GM23338 (cell line): ENCODE measurements at regions not wholly inside any gene's neighbourhood (a gene's known extent, or its start where the extent isn't known, plus 50 kb on each side); places are given as distances from the start of the nearest gene placed in this dataset.

ENCODE experiments used
- ATAC-seq: fragments of 200-7000 bp; cut with Tn5 transposase; 3 replicates; pipeline ENCODE4 v1.9.1; 2020
- DNase-seq: peaks from one replicate; pipeline ENCODE4 v3.0.0-alpha.2; 2015; ENCODE audit warnings: low spot score
- H2AFZ ChIP-seq: fragments of 200-600 bp; sonication (generic); 2 replicates; pipeline ENCODE4 v1.8.0; 2016; ENCODE audit warnings: antibody characterized with exemption, mild to moderate bottlenecking, moderate library complexity
- H3F3A ChIP-seq: fragments of 200-600 bp; sonication (generic); replicated peaks from 2 replicates; pipeline ENCODE4 v1.8.0; 2017; ENCODE audit warnings: antibody characterized with exemption, mixed run types, low read depth
- H3K27ac ChIP-seq: fragments of 200-600 bp; sonication (generic); 2 replicates; pipeline ENCODE4 v1.6.1; 2016; ENCODE audit warnings: low read depth
- H3K27me3 ChIP-seq: fragments of 200-600 bp; sonication (generic); 2 replicates; pipeline ENCODE4 v1.8.0; 2016; ENCODE audit warnings: mild to moderate bottlenecking, mixed run types, moderate library complexity; ENCODE audit not compliant: insufficient read depth
- H3K36me3 ChIP-seq: fragments of 200-600 bp; sonication (generic); 2 replicates; pipeline ENCODE4 v1.8.0; 2016; ENCODE audit warnings: mild to moderate bottlenecking; ENCODE audit not compliant: insufficient read depth
- H3K4me1 ChIP-seq: fragments of 200-600 bp; sonication (generic); 2 replicates; pipeline ENCODE4 v1.8.0; 2016; ENCODE audit warnings: mild to moderate bottlenecking, moderate library complexity; ENCODE audit not compliant: insufficient read depth
- H3K4me2 ChIP-seq: fragments of 200-600 bp; sonication (generic); 2 replicates; pipeline ENCODE4 v1.7.1; 2017; ENCODE audit warnings: mixed run types
- H3K4me3 ChIP-seq: fragments of 200-600 bp; sonication (generic); 2 replicates; pipeline ENCODE4 v1.6.1; 2016; ENCODE audit warnings: mixed run types
- H3K79me2 ChIP-seq: fragments of 200-600 bp; sonication (generic); replicated peaks from 2 replicates; pipeline ENCODE4 v1.8.0; 2017; ENCODE audit warnings: mild to moderate bottlenecking; ENCODE audit not compliant: insufficient read depth
- H3K9me2 ChIP-seq: fragments of 200-600 bp; sonication (generic); 2 replicates; pipeline ENCODE4 v1.8.0; 2017; ENCODE audit not compliant: insufficient read depth
- H4K20me1 ChIP-seq: fragments of 200-600 bp; sonication (generic); replicated peaks from 2 replicates; pipeline ENCODE4 v1.8.0; 2017; ENCODE audit warnings: mild to moderate bottlenecking; ENCODE audit not compliant: insufficient read depth
- H3K27ac Mint-ChIP-seq: 2 replicates; pipeline ENCODE4 v1.8.0; 2020; ENCODE audit warnings: inconsistent platforms, mild to moderate bottlenecking, moderate library complexity, mixed read lengths
- H3K27me3 Mint-ChIP-seq: 3 replicates; pipeline ENCODE4 v1.8.0; 2022; ENCODE audit warnings: low read depth, mild to moderate bottlenecking, moderate library complexity, mixed read lengths, inconsistent platforms; ENCODE audit not compliant: insufficient read depth, poor library complexity
- H3K36me3 Mint-ChIP-seq: 3 replicates; pipeline ENCODE4 v1.8.0; 2021; ENCODE audit warnings: low read depth, mild to moderate bottlenecking, inconsistent platforms, moderate library complexity, mixed read lengths
- H3K4me1 Mint-ChIP-seq: 3 replicates; pipeline ENCODE4 v1.8.0; 2020; ENCODE audit warnings: mild to moderate bottlenecking, inconsistent platforms, mixed read lengths
- H3K4me3 Mint-ChIP-seq: 3 replicates; pipeline ENCODE4 v1.8.0; 2021; ENCODE audit warnings: moderate library complexity, mild to moderate bottlenecking, inconsistent platforms, mixed read lengths
- H3K9me3 Mint-ChIP-seq: 3 replicates; pipeline ENCODE4 v1.8.0; 2020; ENCODE audit warnings: moderate library complexity, mild to moderate bottlenecking, inconsistent platforms, mixed read lengths
- CREB1 ChIP-seq: fragments of 250-450 bp; sonication (Bioruptor Pico); IDR thresholded peaks from 2 replicates; pipeline ENCODE4 v1.5.0; 2020; ENCODE audit warnings: low read depth, mild to moderate bottlenecking, moderate library complexity
- CTCF ChIP-seq, 2 experiments: fragments of 200-600 bp in 1 of 2; sonication (generic) in 1 of 2; conservative IDR thresholded peaks; 2 replicates each; pipeline versions ENCODE4 v1.5.1 to v1.6.1; 2016 to 2017; ENCODE audit warnings: antibody characterized with exemption in 2 of 2, low read depth in 2 of 2, mild to moderate bottlenecking in 2 of 2, moderate library complexity in 1 of 2
- ETS1 ChIP-seq: IDR thresholded peaks from 2 replicates; pipeline ENCODE4 v1.6.1; 2016; ENCODE audit warnings: antibody characterized with exemption
- EZH2 ChIP-seq: fragments of 200-600 bp; sonication (generic); IDR thresholded peaks from one replicate; pipeline ENCODE4 v1.8.0; 2017; ENCODE audit warnings: antibody characterized with exemption, mild to moderate bottlenecking, low read depth; ENCODE audit not compliant: unreplicated experiment
- EZH2phosphoT487 ChIP-seq: fragments of 200-600 bp; sonication (generic); IDR thresholded peaks from one replicate; pipeline ENCODE4 v1.8.1; 2018; ENCODE audit warnings: antibody characterized with exemption; ENCODE audit not compliant: unreplicated experiment
- JUNB ChIP-seq: IDR thresholded peaks from one replicate; pipeline ENCODE4 v1.6.1; 2016; ENCODE audit warnings: antibody characterized with exemption; ENCODE audit not compliant: unreplicated experiment
- NANOG ChIP-seq: IDR thresholded peaks from 2 replicates; pipeline ENCODE4 v1.6.1; 2016; ENCODE audit warnings: antibody characterized with exemption, borderline replicate concordance
- POLR2AphosphoS5 ChIP-seq: IDR thresholded peaks from 2 replicates; pipeline ENCODE4 v1.6.1; 2016; ENCODE audit warnings: antibody characterized with exemption, low read depth
- STAT1 ChIP-seq: IDR thresholded peaks from one replicate; pipeline ENCODE4 v1.6.1; 2016; ENCODE audit warnings: antibody characterized with exemption; ENCODE audit not compliant: unreplicated experiment
- ZNF331 ChIP-seq: fragments of 250-450 bp; sonication (Bioruptor Pico); IDR thresholded peaks from 2 replicates; pipeline ENCODE4 v1.5.0; 2020; ENCODE audit warnings: low read depth, mild to moderate bottlenecking, moderate library complexity
- ZNF462 ChIP-seq: fragments of 250-450 bp; sonication (Bioruptor Pico); IDR thresholded peaks from 2 replicates; pipeline ENCODE4 v1.5.0; 2020; ENCODE audit warnings: mild to moderate bottlenecking, moderate library complexity

- no peak for TF ChIP-seq ZNF462
- no peak for TF ChIP-seq POLR2AphosphoS5
These were observed 375.3 kb downstream of the DUSP10 start (continued) for GRCh38 chr1:221366495-221367110.

- Mint-ChIP-seq H3K27me3 (peaks cover 2% of the 10 kb centered on the region), H3K4me3 (no peak overlapping the region), H3K36me3 (no peaks in the 10 kb centered on the region), H3K27ac (no peak overlapping the region), H3K4me1 (peaks cover 8% of the 10 kb centered on the region), H3K9me3 (no peaks in the 10 kb centered on the region)
- no peaks in the 10 kb centered on the region for H3K27me3 ChIP-seq
- no peaks in the 10 kb centered on the region for H3K79me2 ChIP-seq
- no peak for DNase-seq
- no peak overlapping the region for H3K27ac ChIP-seq
- no peak overlapping the region for H3K4me3 ChIP-seq
- ATAC-seq, result no peak
- no peak overlapping the region; the same call in 1 of the 2 replicates for H2AFZ ChIP-seq
- peaks cover 16% of the 10 kb centered on the region for H3K9me2 ChIP-seq
- no peaks in the 10 kb centered on the region for H3F3A ChIP-seq
- H4K20me1 ChIP-seq, result no peaks in the 10 kb centered on the region
- H3K4me1 ChIP-seq, result 0 out of 2 replicates have a peak, but pooled peaks cover 5% of the 10 kb centered on the region
- no peak overlapping the region for H3K4me2 ChIP-seq
- H3K36me3 ChIP-seq, result no peaks in the 10 kb centered on the region
- TF ChIP-seq NANOG (no peak), STAT1 (no peak), ZNF331 (CRISPR knock-in tag) (no peak), EZH2phosphoT487 (no peak), JUNB (no peak), CTCF (conservative IDR thresholded peaks at IDR 0.05; ENCODE audit: low read depth in 2 of 2) (no peak), CREB1 (no peak), EZH2 (no peak), POLR2AphosphoS5 (no peak), ETS1 (no peak)
These were observed 370.2 kb downstream of the DUSP10 start for GRCh38 chr1:221371705-221372104.
